ENCODE measurements at regions not wholly inside any gene's neighbourhood (a gene's known extent, or its start where the extent isn't known, plus 50 kb on each side); places are given as distances from the start of the nearest gene placed in this dataset.

DNA sequence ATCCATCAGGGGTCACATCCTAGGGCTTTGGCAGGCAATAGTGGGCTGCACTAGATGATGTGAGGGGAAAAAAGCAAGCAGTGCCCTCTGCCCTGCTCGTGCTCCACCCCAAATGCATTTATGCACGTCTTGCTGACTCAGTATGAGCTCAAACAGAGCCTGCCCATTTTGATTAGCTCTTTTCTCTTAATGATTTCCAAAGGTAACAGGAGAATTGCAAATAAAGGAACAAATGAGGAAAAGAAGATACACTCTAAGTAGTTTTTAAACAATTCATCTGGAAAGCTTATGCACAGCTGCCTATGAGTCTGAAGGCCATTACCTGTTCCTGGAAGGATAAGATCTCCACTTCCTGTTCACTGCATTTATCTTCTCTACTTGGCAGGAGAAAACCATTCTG lies 364.2 kb downstream of the TMEM232 start:
- in situ Hi-C loops (cut with MboI; ENCODE audit: low sequenced_read_pairs) (no loop called here), dilution Hi-C loops (cut with HindIII; ENCODE audit: low sequenced_read_pairs, unreplicated experiment) (no loop called here), intact Hi-C loops (cut with micrococcal nuclease) (no loop called here)
- Histone ChIP-seq H2BK15ac (ENCODE audit: low read depth, low read length) (no peak overlapping the region), H3K9ac (ENCODE audit: low read depth, low read length) (no peak overlapping the region), H4K91ac (ENCODE audit: insufficient read depth, low read depth, low read length) (no peak overlapping the region), H2BK5ac (ENCODE audit: low read depth, low read length, poor library complexity, severe bottlenecking) (no peak overlapping the region), H3K9me3 (ENCODE audit: control insufficient read depth, insufficient read depth, low read length) (no peaks in the 10 kb centered on the region), H4K5ac (ENCODE audit: low read depth, low read length) (no peak overlapping the region), H2BK20ac (ENCODE audit: low read depth, low read length) (no peak overlapping the region), H3K79me1 (ENCODE audit: low read depth in 1 of 2, low read length in 2 of 2) (no peaks in the 10 kb centered on the region), H3K18ac (ENCODE audit: low read depth, low read length) (no peak overlapping the region), H3K36me3 (ENCODE audit: control insufficient read depth, insufficient read depth, low read length) (no peaks in the 10 kb centered on the region), H3K27ac (ENCODE audit: insufficient read depth, low read length) (no peak overlapping the region), H2AFZ (replicated peaks; ENCODE audit: low read length, poor library complexity) (no peak overlapping the region), H3K4me1 (ENCODE audit: control insufficient read depth, insufficient read depth, low read length) (no peaks in the 10 kb centered on the region), H3K4me3 (ENCODE audit: insufficient read depth, low read depth, low read length) (no peak overlapping the region), H2AK5ac (ENCODE audit: low read depth, low read length) (no peak overlapping the region), H3K9me1 (ENCODE audit: insufficient read depth, low read length) (no peaks in the 10 kb centered on the region), H2BK120ac (ENCODE audit: low read depth, low read length) (no peak overlapping the region), H4K20me1 (ENCODE audit: insufficient read depth, low read length) (no peaks in the 10 kb centered on the region), H3K4me2 (ENCODE audit: low read depth, low read length) (no peak overlapping the region), H3K27me3 (ENCODE audit: control insufficient read depth, insufficient read depth, low read length) (no peaks in the 10 kb centered on the region), H2AK9ac (replicated peaks; ENCODE audit: low read depth, low read length, poor library complexity) (no peak overlapping the region), H3K23ac (ENCODE audit: low read depth, low read length) (no peak overlapping the region), H4K8ac (ENCODE audit: low read depth in 2 of 2, low read length in 2 of 2) (no peak overlapping the region), H3K56ac (ENCODE audit: extremely low read depth, insufficient read depth, low read length) (no peak overlapping the region), H3K14ac (replicated peaks; ENCODE audit: low read depth, low read length) (no peak overlapping the region), H3K4ac (ENCODE audit: low read depth, low read length) (no peak overlapping the region)
- ATAC-seq (ENCODE audit: low read depth), result no peak
- TF ChIP-seq POLR2A (IDR thresholded peaks at IDR 0.05; ENCODE audit: low read depth, low read length), result no peak
- no peak for TF ChIP-seq RAD21 (IDR thresholded peaks at IDR 0.05; ENCODE audit: low read length)
- TF ChIP-seq CHD1 (IDR thresholded peaks at IDR 0.05; ENCODE audit: low read depth, low read length), result no peak
- TF ChIP-seq RFX5 (IDR thresholded peaks at IDR 0.05; ENCODE audit: low read depth, low read length), result no peak
- TF ChIP-seq BHLHE40 (IDR thresholded peaks at IDR 0.05; ENCODE audit: low read depth, low read length), result no peak
- TF ChIP-seq NFE2L2 (IDR thresholded peaks at IDR 0.05; ENCODE audit: low read depth, low read length), result no peak
- TF ChIP-seq, protein P1, sequence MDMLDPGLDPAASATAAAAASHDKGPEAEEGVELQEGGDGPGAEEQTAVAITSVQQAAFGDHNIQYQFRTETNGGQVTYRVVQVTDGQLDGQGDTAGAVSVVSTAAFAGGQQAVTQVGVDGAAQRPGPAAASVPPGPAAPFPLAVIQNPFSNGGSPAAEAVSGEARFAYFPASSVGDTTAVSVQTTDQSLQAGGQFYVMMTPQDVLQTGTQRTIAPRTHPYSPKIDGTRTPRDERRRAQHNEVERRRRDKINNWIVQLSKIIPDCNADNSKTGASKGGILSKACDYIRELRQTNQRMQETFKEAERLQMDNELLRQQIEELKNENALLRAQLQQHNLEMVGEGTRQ (IDR thresholded peaks at IDR 0.05; ENCODE audit: low read depth, low read length), result no peak
- TF ChIP-seq, protein P2, sequence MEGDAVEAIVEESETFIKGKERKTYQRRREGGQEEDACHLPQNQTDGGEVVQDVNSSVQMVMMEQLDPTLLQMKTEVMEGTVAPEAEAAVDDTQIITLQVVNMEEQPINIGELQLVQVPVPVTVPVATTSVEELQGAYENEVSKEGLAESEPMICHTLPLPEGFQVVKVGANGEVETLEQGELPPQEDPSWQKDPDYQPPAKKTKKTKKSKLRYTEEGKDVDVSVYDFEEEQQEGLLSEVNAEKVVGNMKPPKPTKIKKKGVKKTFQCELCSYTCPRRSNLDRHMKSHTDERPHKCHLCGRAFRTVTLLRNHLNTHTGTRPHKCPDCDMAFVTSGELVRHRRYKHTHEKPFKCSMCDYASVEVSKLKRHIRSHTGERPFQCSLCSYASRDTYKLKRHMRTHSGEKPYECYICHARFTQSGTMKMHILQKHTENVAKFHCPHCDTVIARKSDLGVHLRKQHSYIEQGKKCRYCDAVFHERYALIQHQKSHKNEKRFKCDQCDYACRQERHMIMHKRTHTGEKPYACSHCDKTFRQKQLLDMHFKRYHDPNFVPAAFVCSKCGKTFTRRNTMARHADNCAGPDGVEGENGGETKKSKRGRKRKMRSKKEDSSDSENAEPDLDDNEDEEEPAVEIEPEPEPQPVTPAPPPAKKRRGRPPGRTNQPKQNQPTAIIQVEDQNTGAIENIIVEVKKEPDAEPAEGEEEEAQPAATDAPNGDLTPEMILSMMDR (conservative IDR thresholded peaks at IDR 0.05; ENCODE audit: low read depth, low read length), result no peak
- TF ChIP-seq MXI1 (IDR thresholded peaks at IDR 0.05; ENCODE audit: borderline replicate concordance, low read depth, low read length), result no peak
- TF ChIP-seq MAFK (IDR thresholded peaks at IDR 0.05; ENCODE audit: low read depth, low read length), result no peak
- no peak for TF ChIP-seq SMC3 (IDR thresholded peaks at IDR 0.05; ENCODE audit: low read depth, low read length)
- TF ChIP-seq, protein P3, sequence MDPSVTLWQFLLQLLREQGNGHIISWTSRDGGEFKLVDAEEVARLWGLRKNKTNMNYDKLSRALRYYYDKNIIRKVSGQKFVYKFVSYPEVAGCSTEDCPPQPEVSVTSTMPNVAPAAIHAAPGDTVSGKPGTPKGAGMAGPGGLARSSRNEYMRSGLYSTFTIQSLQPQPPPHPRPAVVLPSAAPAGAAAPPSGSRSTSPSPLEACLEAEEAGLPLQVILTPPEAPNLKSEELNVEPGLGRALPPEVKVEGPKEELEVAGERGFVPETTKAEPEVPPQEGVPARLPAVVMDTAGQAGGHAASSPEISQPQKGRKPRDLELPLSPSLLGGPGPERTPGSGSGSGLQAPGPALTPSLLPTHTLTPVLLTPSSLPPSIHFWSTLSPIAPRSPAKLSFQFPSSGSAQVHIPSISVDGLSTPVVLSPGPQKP (IDR thresholded peaks at IDR 0.05; ENCODE audit: borderline replicate concordance, low read depth, low read length), result no peak
- TF ChIP-seq CEBPB (IDR thresholded peaks at IDR 0.05; ENCODE audit: low read depth, low read length), result no peak
- TF ChIP-seq FOS (IDR thresholded peaks at IDR 0.05; ENCODE audit: low read depth, low read length), result no peak
- TF ChIP-seq RCOR1 (IDR thresholded peaks at IDR 0.05; ENCODE audit: insufficient replicate concordance, low read length), result no peak
- no peak for TF ChIP-seq MAZ (IDR thresholded peaks at IDR 0.05; ENCODE audit: borderline replicate concordance, low read depth, low read length)
- no peak for DNase-seq
- BruUV-seq (replicated peaks), result no TSS peak
- ChIA-PET POLR2A (ENCODE audit: unreplicated experiment) (no interaction called here), CTCF (no interaction called here)
- WGBS, 2 experiments (ENCODE audit: extremely low coverage in 2 of 2, insufficient read length in 1 of 2), result no CpG with 5 or more reads among the region's 2 CpGs

Measured in IMR-90 (cell line).